IPS-15b (cell line): ENCODE measurements at regions not wholly inside any gene's neighbourhood (a gene's known extent, or its start where the extent isn't known, plus 50 kb on each side); places are given as distances from the start of the nearest gene placed in this dataset.

Source experiments
- H3K27me3 ChIP-seq: one replicate; pipeline ENCODE4 v1.6.1; 2013; ENCODE audit warnings: low read length; ENCODE audit not compliant: control insufficient read depth, insufficient read depth
- H3K36me3 ChIP-seq: one replicate; pipeline ENCODE4 v1.6.1; 2013; ENCODE audit warnings: low read length; ENCODE audit not compliant: control insufficient read depth, insufficient read depth
- H3K4me1 ChIP-seq: one replicate; pipeline ENCODE4 v1.6.1; 2013; ENCODE audit warnings: mild to moderate bottlenecking, low read length; ENCODE audit not compliant: control insufficient read depth, insufficient read depth
- H3K4me3 ChIP-seq: one replicate; pipeline ENCODE4 v1.5.1; 2013; ENCODE audit warnings: low read depth, low read length
- H3K9ac ChIP-seq: one replicate; pipeline ENCODE4 v1.6.1; 2013; ENCODE audit warnings: low read depth, mild to moderate bottlenecking, low read length
- H3K9me3 ChIP-seq: one replicate; pipeline ENCODE4 v1.6.1; 2013; ENCODE audit warnings: mild to moderate bottlenecking, low read length; ENCODE audit not compliant: control insufficient read depth, insufficient read depth

- no peak overlapping the region for H3K4me3 ChIP-seq
- H3K9me3 ChIP-seq, result no peaks in the 10 kb centered on the region
- no peaks in the 10 kb centered on the region for H3K36me3 ChIP-seq
- H3K4me1 ChIP-seq, result no peaks in the 10 kb centered on the region
- no peak overlapping the region for H3K9ac ChIP-seq
- no peaks in the 10 kb centered on the region for H3K27me3 ChIP-seq
Observed at GRCh38 chr2:176388861-176389260, 119.6 kb downstream of the MTX2 start.

DNA sequence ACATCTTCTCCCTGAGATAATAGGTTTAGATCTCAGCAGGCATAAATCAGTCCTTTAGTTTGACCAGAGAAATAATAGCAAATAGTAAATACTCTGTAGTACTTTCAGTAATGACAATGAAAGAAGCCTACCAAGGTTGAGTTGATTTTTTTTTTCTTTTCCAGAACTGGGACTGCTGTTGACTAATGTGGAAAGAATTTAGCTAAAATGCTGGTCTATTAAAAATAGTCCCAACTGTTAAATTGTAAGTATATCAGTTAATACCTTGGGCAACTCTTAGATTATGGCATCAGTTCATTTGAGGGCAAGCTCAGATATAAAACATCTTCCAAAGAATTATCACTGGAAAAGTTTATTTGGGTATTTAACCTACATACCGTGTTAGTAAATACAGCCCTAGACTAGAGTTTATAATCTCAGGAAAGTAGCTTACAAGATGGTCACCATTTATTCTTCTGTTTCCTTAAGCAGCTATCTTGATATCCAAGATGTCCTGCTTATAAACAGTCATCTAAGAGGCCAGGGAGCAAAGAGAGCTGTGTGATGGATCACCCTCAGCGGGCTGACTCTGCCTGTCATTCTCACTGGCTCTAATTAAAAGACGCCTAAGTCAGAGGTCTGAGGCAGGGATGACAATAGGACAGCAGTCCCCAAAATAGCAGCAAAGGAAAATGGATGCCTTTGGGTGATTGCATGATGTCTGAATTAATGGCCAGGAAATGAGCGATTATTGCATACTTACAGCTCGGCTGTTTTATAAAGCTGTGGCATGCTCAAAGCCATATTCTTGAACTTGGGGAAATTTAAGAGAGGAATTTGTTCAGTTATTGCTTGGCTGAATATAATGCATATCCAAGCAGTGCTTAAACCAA lies 121.3 kb downstream of the MTX2 start:
- Histone ChIP-seq H3K27me3 (no peaks in the 10 kb centered on the region), H3K9me3 (no peaks in the 10 kb centered on the region), H3K9ac (no peak overlapping the region), H3K36me3 (no peaks in the 10 kb centered on the region), H3K4me3 (no peak overlapping the region), H3K4me1 (no peaks in the 10 kb centered on the region)

DNA sequence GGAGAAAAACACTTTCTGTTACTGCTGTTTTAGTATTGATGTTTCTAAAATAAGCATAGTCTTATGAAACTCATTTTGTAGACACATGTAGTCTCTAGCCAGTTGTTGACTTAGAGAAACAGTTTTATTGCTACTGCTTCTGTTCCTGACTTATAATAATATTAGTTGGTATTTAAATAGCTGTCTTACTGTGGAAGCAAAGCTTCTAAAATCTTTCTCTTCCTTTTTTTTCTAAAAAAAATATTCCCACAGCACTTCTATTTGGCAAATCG lies 121.8 kb downstream of the MTX2 start:
- Histone ChIP-seq H3K4me1 (no peaks in the 10 kb centered on the region), H3K27me3 (no peaks in the 10 kb centered on the region), H3K9me3 (no peaks in the 10 kb centered on the region), H3K36me3 (no peaks in the 10 kb centered on the region), H3K9ac (no peak overlapping the region), H3K4me3 (no peak overlapping the region)

- no peak overlapping the region for H3K4me3 ChIP-seq
- H3K27me3 ChIP-seq, result no peaks in the 10 kb centered on the region
- no peaks in the 10 kb centered on the region for H3K9me3 ChIP-seq
- H3K4me1 ChIP-seq, result no peaks in the 10 kb centered on the region
- H3K9ac ChIP-seq, result no peak overlapping the region
- no peaks in the 10 kb centered on the region for H3K36me3 ChIP-seq
Observed at GRCh38 chr2:176392249-176392648, 123.0 kb downstream of the MTX2 start.

DNA sequence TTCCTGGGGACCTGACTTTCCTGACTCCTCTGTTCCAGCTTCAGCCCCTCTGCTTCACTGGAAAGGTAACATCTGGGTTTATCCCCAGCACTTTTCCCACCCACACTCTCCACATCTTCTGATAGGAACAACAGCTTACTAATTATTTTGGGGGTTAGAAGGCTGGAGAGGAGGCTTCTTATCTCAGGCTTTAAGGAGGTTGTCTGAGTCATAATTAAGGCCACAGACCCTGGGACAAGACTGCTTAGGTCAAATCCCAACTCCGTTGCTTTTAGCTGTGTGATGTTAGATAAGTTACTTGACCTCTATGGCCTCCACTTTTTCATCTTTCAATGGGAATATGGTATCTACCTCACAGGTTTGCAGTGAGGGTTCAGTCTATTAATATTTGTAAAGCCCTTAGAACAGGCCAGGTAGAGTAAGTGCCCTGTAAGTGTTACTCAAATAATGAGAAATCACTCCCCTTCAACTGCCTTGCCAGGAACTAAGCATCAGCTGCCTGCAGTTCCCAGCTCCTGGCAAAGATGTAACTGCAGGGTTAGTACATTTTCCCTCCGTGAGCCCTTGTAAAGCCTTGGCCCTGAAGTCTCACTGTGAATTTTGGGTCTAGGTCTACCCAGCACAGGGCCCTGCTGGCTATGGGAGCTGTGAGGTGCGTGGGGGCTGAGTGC lies 123.6 kb downstream of the MTX2 start:
- no peaks in the 10 kb centered on the region for H3K27me3 ChIP-seq
- no peaks in the 10 kb centered on the region for H3K36me3 ChIP-seq
- no peak overlapping the region for H3K4me3 ChIP-seq
- no peaks in the 10 kb centered on the region for H3K4me1 ChIP-seq
- no peak overlapping the region for H3K9ac ChIP-seq
- no peaks in the 10 kb centered on the region for H3K9me3 ChIP-seq

DNA sequence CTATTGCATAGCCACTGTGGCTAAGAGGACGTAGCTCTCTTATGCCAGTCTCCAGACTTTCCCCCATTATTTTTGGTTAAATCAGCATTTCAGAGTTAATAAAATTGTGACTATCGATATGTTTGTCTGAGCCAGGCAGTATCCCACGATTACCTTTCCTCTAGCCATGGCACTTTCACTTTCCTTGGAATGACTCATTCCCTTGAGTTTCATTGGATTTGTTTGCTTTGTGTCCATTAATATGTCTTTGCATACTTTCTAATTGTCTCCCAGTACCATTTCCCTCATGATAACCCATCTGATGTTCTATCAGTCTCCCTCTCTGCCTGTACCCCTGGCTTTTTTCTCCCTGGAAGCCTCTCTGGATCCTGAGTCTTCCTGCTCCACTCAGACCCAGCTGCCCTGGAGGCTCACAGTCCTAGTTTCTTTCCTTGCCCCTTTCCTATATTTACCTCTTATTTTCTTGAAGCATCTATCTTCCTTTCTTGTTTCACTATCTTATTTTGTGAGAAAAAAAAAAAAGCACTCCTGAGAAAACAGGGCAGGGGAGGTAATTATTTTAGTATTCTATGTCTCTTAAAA lies 126.1 kb downstream of the MTX2 start:
- H3K9me3 ChIP-seq, result no peaks in the 10 kb centered on the region
- H3K27me3 ChIP-seq, result no peaks in the 10 kb centered on the region
- H3K36me3 ChIP-seq, result no peaks in the 10 kb centered on the region
- no peaks in the 10 kb centered on the region for H3K4me1 ChIP-seq
- H3K9ac ChIP-seq, result no peak overlapping the region
- H3K4me3 ChIP-seq, result no peak overlapping the region

DNA sequence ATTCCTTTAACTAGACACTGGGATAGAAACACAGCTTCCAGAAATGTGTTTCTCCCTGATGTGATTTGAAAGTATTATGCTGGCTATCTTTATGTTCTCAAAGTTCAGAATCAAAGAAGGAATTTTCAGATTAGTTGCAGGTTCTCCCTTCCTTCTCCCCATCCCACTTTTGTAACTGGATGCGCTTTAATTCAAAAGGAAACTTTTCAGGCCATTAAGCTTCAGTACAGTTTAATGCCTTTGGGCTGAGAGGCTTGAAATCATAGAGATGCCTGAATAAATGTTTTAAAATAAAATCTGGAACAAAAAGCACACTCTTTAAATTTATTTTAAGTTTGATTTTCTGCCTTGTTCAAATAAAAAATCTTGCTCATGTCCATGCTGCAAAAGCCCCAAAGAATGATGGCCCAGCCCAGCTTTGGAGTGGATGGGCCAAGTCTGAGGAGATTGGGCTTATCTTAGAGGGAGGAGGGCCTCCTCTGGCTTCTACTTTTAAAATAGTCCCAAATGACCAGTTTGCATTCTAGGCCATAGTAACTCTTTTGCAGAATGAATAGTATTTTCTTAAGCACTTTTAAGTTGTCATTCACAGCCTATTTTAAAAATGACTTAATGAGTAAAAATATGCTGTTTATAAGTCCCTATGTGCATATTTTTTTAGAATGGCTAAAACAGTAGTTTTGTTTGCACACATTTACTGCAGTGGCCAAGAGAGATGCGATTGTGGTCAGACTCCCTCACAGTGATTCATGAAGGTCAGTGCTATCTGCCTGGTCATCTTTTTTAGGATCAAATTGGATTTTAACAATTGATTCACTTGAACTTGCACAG lies 129.2 kb downstream of the MTX2 start:
- Histone ChIP-seq H3K9ac (no peak overlapping the region), H3K4me1 (no peaks in the 10 kb centered on the region), H3K4me3 (no peak overlapping the region), H3K27me3 (no peaks in the 10 kb centered on the region), H3K36me3 (no peaks in the 10 kb centered on the region), H3K9me3 (no peaks in the 10 kb centered on the region)

DNA sequence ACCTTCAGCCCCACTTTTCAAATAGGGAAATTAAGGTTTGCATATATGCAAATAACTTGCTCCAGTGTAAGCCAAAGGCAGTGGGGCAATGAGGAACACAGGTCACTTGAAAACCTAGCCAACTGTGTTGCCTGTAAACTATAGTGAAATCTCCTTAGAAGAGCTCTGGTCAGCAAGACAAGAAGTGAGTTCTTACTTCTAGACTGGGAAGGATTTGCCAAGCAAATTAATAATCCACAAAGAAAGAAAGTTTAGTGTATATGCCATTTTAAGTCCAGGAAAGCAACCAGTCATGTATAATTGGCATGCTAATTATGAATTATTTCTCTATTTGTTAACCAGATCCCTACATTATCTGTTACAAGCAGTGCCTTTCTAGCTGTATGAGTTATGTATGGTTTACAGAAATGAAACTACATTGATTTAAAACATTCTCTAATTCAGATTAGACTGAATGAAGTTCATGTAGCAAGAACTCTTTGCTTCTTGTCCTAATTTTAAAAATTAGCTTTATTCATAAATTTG lies 129.9 kb downstream of the MTX2 start:
- no peaks in the 10 kb centered on the region for H3K9me3 ChIP-seq
- no peak overlapping the region for H3K4me3 ChIP-seq
- no peak overlapping the region for H3K9ac ChIP-seq
- H3K4me1 ChIP-seq, result no peaks in the 10 kb centered on the region
- H3K27me3 ChIP-seq, result no peaks in the 10 kb centered on the region
- H3K36me3 ChIP-seq, result no peaks in the 10 kb centered on the region

DNA sequence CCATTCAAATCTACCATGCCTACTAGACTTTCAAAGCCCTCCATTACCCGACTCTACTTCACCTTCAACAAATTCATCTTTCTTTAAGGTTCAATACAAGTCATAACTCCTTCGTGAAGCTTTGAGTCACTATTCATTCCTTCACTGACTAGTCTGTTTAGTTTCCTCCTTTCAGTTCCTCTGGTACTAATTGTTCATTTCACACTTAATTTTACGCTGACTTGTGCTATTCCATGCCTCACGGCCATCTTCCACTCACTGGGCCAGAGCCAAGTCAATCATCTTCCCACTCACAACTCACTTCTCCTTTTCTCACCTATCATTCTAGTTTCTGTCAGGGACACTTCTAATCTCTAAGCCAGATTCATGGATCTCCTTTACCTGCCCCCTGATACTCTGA lies 136.2 kb downstream of the MTX2 start:
- no peaks in the 10 kb centered on the region for H3K9me3 ChIP-seq
- no peaks in the 10 kb centered on the region for H3K4me1 ChIP-seq
- no peaks in the 10 kb centered on the region for H3K36me3 ChIP-seq
- no peak overlapping the region for H3K4me3 ChIP-seq
- no peak overlapping the region for H3K9ac ChIP-seq
- no peaks in the 10 kb centered on the region for H3K27me3 ChIP-seq

GRCh38 chr2:176407706-176408105 lies 138.5 kb downstream of the MTX2 start:
- Histone ChIP-seq H3K4me1 (no peaks in the 10 kb centered on the region), H3K9me3 (no peaks in the 10 kb centered on the region), H3K27me3 (no peaks in the 10 kb centered on the region), H3K4me3 (no peak overlapping the region), H3K9ac (no peak overlapping the region), H3K36me3 (no peaks in the 10 kb centered on the region)

GRCh38 chr2:176409671-176410070 lies 140.4 kb downstream of the MTX2 start:
- no peaks in the 10 kb centered on the region for H3K27me3 ChIP-seq
- H3K9ac ChIP-seq, result no peak overlapping the region
- no peaks in the 10 kb centered on the region for H3K9me3 ChIP-seq
- H3K36me3 ChIP-seq, result no peaks in the 10 kb centered on the region
- H3K4me1 ChIP-seq, result no peaks in the 10 kb centered on the region
- no peak overlapping the region for H3K4me3 ChIP-seq
